ENCODE measurements at regions not wholly inside any gene's neighbourhood (a gene's known extent, or its start where the extent isn't known, plus 50 kb on each side); places are given as distances from the start of the nearest gene placed in this dataset.

DNA sequence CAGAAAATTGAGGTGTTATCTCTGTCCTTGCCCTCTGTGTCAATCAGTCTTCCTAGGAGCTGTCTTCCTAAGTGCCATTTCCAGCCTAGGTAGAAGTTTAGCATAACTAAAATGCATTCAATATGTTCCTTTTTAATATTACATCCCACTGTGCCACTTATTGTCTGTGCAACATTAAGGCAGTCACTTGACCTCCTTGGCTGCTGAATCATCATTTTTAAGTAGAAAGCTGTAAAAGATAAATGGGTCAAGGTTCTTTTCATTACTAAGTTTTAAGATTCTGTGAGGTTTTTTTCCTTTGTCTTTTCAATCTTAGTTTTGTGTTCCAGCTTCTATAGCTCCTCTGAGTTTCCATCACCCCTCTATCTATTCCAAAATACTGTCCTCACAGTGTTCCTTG is 371.9 kb upstream of the SOX9 start:
- intact Hi-C loops (cut with DNase I; ENCODE audit: low total_unique reads), result no loop called here
- Histone ChIP-seq H3K9me3 (no peaks in the 10 kb centered on the region), H3K36me3 (no peaks in the 10 kb centered on the region), H3K27me3 (no peaks in the 10 kb centered on the region), H3K4me3 (no peak overlapping the region), H3K27ac (no peak overlapping the region), H3K4me1 (no peaks in the 10 kb centered on the region)
- no peak for DNase-seq
- TF ChIP-seq EP300 (IDR thresholded peaks at IDR 0.05), result no peak
- TF ChIP-seq POLR2AphosphoS5 (IDR thresholded peaks at IDR 0.05), result no peak
- no peak for TF ChIP-seq POLR2A (IDR thresholded peaks at IDR 0.05)
- TF ChIP-seq, protein P1, sequence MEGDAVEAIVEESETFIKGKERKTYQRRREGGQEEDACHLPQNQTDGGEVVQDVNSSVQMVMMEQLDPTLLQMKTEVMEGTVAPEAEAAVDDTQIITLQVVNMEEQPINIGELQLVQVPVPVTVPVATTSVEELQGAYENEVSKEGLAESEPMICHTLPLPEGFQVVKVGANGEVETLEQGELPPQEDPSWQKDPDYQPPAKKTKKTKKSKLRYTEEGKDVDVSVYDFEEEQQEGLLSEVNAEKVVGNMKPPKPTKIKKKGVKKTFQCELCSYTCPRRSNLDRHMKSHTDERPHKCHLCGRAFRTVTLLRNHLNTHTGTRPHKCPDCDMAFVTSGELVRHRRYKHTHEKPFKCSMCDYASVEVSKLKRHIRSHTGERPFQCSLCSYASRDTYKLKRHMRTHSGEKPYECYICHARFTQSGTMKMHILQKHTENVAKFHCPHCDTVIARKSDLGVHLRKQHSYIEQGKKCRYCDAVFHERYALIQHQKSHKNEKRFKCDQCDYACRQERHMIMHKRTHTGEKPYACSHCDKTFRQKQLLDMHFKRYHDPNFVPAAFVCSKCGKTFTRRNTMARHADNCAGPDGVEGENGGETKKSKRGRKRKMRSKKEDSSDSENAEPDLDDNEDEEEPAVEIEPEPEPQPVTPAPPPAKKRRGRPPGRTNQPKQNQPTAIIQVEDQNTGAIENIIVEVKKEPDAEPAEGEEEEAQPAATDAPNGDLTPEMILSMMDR (IDR thresholded peaks at IDR 0.05), result no peak

DNA sequence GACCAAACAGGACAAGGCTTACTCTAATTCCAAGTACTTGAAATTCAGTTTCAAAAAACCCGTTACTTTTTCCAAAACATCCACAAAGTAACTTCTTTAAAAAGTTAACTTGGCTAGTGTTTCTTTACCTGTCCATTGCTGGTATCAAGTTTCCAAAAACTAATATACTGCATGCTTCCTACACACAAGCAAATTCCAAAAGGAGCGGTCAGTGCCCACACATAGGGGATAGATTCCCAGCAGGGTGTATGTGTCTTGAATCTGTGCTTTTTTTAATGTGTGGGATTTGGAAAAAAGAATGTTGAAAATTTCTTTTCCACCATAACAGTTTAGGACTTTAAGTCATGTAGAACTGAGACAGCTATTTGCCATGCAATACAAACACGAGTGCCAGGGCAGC is 367.8 kb upstream of the SOX9 start:
- 84 to 93% (median 91%) methylated on average over 3 of the region's 3 CpGs for WGBS, 5 donors
- Histone ChIP-seq H3K27me3 (no peaks in the 10 kb centered on the region), H3K4me1 (no peaks in the 10 kb centered on the region), H3K27ac (no peak overlapping the region), H3K36me3 (no peaks in the 10 kb centered on the region), H3K9me3 (no peaks in the 10 kb centered on the region), H3K4me3 (no peak overlapping the region)
- TF ChIP-seq EP300 (IDR thresholded peaks at IDR 0.05), result no peak
- TF ChIP-seq POLR2A (IDR thresholded peaks at IDR 0.05), result no peak
- TF ChIP-seq, protein P1 (IDR thresholded peaks at IDR 0.05), result no peak
- TF ChIP-seq POLR2AphosphoS5 (IDR thresholded peaks at IDR 0.05), result no peak
- DNase-seq, result no peak
- intact Hi-C loops (cut with DNase I; ENCODE audit: low total_unique reads), result no loop called here

DNA sequence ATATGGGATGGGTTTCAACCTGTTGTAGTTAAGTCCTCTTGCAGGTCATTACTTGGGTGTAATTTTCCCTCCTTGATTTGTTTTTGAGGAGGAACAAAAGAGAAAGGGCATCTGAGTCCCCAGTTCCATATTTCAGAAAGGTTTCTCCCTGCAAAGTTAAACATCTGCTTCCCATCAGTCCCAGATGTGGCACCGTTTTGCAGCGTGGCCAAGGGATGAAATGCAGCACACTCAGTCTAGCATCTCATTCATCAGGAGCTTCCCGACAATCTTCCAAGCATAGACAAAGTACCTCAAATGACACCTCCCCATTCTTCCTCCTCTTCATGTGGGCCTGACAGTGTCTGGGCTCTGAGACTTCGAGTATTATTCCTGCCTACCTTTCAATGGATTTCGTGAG is 363.7 kb upstream of the SOX9 start:
- intact Hi-C loops (cut with DNase I; ENCODE audit: low total_unique reads), result no loop called here
- Histone ChIP-seq H3K9me3 (no peaks in the 10 kb centered on the region), H3K27me3 (no peaks in the 10 kb centered on the region), H3K4me3 (no peak overlapping the region), H3K4me1 (no peaks in the 10 kb centered on the region), H3K27ac (no peak overlapping the region), H3K36me3 (no peaks in the 10 kb centered on the region)
- 59 to 84% (median 76%) methylated on average over 5 of the region's 5 CpGs for WGBS, 5 donors
- no peak for TF ChIP-seq POLR2AphosphoS5 (IDR thresholded peaks at IDR 0.05)
- no peak for TF ChIP-seq EP300 (IDR thresholded peaks at IDR 0.05)
- TF ChIP-seq POLR2A (IDR thresholded peaks at IDR 0.05), result no peak
- TF ChIP-seq, protein P1 (IDR thresholded peaks at IDR 0.05), result no peak
- no peak for DNase-seq

DNA sequence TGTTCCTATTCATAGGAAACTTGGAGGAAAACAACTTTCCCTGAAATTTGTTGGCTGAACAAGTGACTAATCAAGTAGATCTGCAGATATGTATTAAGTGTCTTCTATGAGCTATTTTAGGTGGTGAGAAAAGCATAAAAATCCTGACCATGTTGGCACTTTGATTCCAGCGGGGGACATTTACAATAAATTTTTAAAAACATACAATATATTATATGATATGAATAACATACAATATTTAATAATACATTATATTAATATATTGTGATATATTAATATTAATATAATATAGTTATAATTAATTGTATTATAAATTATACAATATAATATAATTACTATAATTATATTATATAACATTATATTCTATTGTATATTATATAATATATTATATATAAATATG is 362.9 kb upstream of the SOX9 start:
- WGBS, 5 donors, result 94 to 98% (median 96%) methylated on average over 1 of the region's 1 CpG
- intact Hi-C loops (cut with DNase I; ENCODE audit: low total_unique reads), result no loop called here
- Histone ChIP-seq H3K4me1 (no peaks in the 10 kb centered on the region), H3K27ac (no peak overlapping the region), H3K36me3 (no peaks in the 10 kb centered on the region), H3K9me3 (no peaks in the 10 kb centered on the region), H3K27me3 (no peaks in the 10 kb centered on the region), H3K4me3 (no peak overlapping the region)
- TF ChIP-seq POLR2AphosphoS5 (IDR thresholded peaks at IDR 0.05), result no peak
- TF ChIP-seq EP300 (IDR thresholded peaks at IDR 0.05), result no peak
- TF ChIP-seq POLR2A (IDR thresholded peaks at IDR 0.05), result no peak
- TF ChIP-seq, protein P1 (IDR thresholded peaks at IDR 0.05), result no peak
- DNase-seq, result no peak

Measured in stomach (tissue), 8 donors.